Urinary bladder (tissue), 3 donors: ENCODE measurements at regions not wholly inside any gene's neighbourhood (a gene's known extent, or its start where the extent isn't known, plus 50 kb on each side); places are given as distances from the start of the nearest gene placed in this dataset.
A peak's percentile ranks its signal among the peaks of the same experiment; 100 is the strongest.
"Not testable (repeated sequence)": the region's sequence is repeated elsewhere in the genome, so short reads cannot be mapped to it uniquely, and the experiment has no call there.

Experiments used
- DNase-seq: peaks from one replicate; pipeline ENCODE4 v3.0.0-alpha.2; 2015; ENCODE audit errors: extremely low spot score
- H3K27ac ChIP-seq: one replicate; pipeline ENCODE4 v1.5.1; 2013; ENCODE audit warnings: low read depth, mild to moderate bottlenecking, moderate library complexity
- H3K36me3 ChIP-seq: one replicate; pipeline ENCODE4 v1.6.1; 2013; ENCODE audit warnings: mild to moderate bottlenecking, moderate library complexity; ENCODE audit not compliant: insufficient read depth
- H3K4me1 ChIP-seq: one replicate; pipeline ENCODE4 v1.6.1; 2013; ENCODE audit warnings: mild to moderate bottlenecking, moderate library complexity; ENCODE audit not compliant: insufficient read depth
- H3K4me3 ChIP-seq: one replicate; pipeline ENCODE4 v1.5.1; 2013; ENCODE audit warnings: low read depth, low read length
- WGBS: extraction: QIAGEN DNeasy Blood & Tissue Kit; methylation state at CpG from one replicate; pipeline ENCODE4 v1.1.7; 2013; 5-methylcytosine and 5-hydroxymethylcytosine counted together
- donor health status: healthy with polysubstance abuse.
- donor health status: healthy.

- Histone ChIP-seq H3K4me3 (no peak overlapping the region), H3K36me3 (no peaks in the 10 kb centered on the region), H3K27ac (no peak overlapping the region), H3K4me1 (no peaks in the 10 kb centered on the region)
- DNase-seq, result no peak
- 28% methylated on average over 3 of the region's 3 CpGs for WGBS
These were observed 388.4 kb upstream of the AMELY start for GRCh38 chrY:7299960-7300359.

DNA sequence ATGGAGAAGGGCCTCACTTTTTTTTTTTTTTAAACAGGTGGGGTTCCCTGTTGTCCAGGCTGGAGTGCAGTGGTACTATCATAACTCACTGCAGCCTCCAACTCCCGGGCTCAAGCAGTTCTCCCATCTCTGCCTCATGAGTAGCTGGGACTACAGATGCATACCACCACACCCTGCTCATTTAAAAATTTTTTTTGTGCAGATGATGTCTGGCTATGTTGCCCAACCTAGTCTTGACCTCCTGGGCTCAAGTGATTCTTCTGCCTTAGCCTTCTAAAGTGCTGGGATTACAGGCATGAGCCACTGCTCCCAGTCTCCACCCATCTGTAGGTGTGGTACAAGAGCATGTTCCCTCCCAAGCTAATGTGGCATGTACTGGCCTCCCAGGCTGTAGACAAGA, 380.6 kb upstream of the AMELY start:
- DNase-seq, result no peak
- H3K4me1 ChIP-seq, result no peaks in the 10 kb centered on the region
- no peak overlapping the region for H3K27ac ChIP-seq
- no peaks in the 10 kb centered on the region for H3K36me3 ChIP-seq
- no peak overlapping the region for H3K4me3 ChIP-seq
- 75% methylated on average over 1 of the region's 1 CpG for WGBS

DNA sequence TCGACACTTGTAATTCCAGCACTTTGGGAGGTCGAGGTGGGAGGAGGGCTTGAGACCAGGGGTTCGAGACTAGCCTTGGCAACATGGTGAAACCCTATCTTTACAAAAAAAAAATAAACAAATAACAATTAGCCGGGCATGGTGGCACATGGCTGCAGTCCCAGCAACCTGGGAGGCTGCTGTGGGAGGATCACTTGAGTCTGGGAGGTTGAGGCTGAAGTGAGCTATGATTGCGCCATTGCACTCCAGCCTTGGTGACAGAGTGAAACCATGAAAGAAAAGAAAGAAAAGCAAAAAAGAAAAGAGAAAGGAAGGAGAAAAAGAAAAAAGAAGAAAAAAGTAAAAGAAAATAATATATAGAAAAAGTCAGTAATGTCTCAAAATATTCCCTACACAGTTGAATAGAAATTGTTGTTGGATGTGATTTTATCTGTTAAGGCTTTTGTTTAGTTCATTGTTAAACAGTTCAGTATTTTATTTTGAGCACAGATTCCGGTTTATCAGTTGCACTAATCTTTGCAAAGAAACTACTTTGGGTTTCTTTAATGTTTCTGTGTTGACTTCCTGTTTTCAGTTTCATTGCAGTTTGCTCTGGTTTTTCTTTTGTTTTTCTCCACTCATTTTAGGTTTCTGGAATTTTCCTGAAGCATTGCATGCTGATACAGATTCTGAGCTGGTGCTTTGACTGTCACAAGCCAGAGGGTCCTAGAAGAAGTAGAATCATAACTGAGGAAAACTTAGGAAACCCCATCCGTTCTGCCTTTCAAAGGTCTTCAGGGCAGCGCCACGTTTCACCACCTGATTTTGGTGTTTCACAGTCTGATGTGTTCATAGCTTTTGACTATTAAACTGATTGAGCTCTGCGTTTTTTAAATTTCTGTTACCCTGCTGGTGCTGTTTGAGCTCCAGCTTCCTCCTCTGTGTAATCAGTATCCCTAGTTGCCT, 378.6 kb upstream of the AMELY start:
- Histone ChIP-seq H3K4me3 (no peak overlapping the region), H3K27ac (peak overlapping the region; percentile 50), H3K4me1 (no peaks in the 10 kb centered on the region), H3K36me3 (no peaks in the 10 kb centered on the region)
- WGBS, result 45% methylated on average over 10 of the region's 10 CpGs
- DNase-seq, result no peak

DNA sequence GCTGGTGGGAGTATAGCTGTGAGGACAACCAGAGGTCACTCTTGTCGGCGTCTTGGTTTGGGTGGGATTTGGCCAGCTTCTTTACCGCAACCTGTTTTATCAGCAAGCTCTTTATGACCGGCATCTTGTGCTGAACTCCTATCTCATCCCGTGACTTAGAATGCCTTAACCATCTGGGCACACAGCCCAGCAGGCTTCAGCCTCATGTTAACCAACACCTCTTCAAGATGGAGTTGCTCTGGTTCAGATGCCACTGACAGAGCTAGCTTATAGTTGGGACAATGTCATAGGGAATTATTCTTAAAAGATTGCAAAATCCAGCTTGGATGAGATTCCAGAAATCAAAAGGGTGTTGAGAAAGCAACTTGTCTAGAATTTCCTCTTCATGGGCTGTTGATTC, 377.1 kb upstream of the AMELY start:
- H3K27ac ChIP-seq, result no peak overlapping the region
- no peak overlapping the region for H3K4me3 ChIP-seq
- 47% methylated on average over 5 of the region's 5 CpGs for WGBS
- H3K4me1 ChIP-seq, result no peaks in the 10 kb centered on the region
- no peak for DNase-seq
- H3K36me3 ChIP-seq, result no peaks in the 10 kb centered on the region

GRCh38 chrY:7287963-7288362, 376.4 kb upstream of the AMELY start:
- not testable (repeated sequence) for H3K4me3 ChIP-seq, DNase-seq, H3K36me3 ChIP-seq, H3K4me1 ChIP-seq, H3K27ac ChIP-seq
- WGBS, result 80% methylated on average over 2 of the region's 2 CpGs

GRCh38 chrY:7285388-7285787, 373.8 kb upstream of the AMELY start:
- Histone ChIP-seq H3K4me1 (no peaks in the 10 kb centered on the region), H3K4me3 (no peak overlapping the region), H3K36me3 (no peaks in the 10 kb centered on the region), H3K27ac (no peak overlapping the region)
- 81% methylated on average over 2 of the region's 2 CpGs for WGBS
- DNase-seq, result no peak

- WGBS, result 54% methylated on average over 6 of the region's 6 CpGs
- Histone ChIP-seq H3K27ac (no peak overlapping the region), H3K4me3 (no peak overlapping the region), H3K4me1 (no peaks in the 10 kb centered on the region), H3K36me3 (no peaks in the 10 kb centered on the region)
- no peak for DNase-seq
These were observed 371.4 kb upstream of the AMELY start for GRCh38 chrY:7283001-7283400.

DNA sequence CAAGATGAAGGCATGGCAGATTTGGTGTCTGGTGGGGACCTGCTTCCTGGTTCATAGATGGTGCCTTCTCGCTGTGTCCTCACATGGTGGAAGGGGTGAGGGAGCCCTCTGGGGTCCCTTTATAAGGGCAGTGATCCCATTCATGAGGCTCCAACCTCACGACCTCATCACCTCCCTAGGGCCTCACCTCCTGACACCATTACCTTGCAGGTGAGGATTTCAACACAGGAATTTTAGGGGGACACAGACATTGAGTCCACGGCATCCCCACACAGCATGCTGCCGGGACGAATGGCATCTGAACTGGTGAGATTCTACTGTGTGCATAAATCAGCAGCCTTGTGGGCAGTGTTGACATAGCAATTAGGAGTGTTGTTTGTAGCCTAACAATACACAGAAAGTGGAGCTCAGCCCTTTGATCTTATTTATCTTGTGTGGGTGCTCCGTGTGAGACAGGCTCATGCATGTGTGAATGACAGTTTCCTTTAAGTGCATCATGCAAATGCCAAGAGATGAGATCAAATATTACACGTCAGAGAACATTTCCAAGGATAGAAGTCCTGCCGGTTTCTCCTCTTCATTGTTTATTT, 368.7 kb upstream of the AMELY start:
- DNase-seq, H3K4me1 ChIP-seq, H3K36me3 ChIP-seq, H3K4me3 ChIP-seq, H3K27ac ChIP-seq: not testable (repeated sequence)
- WGBS, result 71% methylated on average over 8 of the region's 8 CpGs

DNA sequence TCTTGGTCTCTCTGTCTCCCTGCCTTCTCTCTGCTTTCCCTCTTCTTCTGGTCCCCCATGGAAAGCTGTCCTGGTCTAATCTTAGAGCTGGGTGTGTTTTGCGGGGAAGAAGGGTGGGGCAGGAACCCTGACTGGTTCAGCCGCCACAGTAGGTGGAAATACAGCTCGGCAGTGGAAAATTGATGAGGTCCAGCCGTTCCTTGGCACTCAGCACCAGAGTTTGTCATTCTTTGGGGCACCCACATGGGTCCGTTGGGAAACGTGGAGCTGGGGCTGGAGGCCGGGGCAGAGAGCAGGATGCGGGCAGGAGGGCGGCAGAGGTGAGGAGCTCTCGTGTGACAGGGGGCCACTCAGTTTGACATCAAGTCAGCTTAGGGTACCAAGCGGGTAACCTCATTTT, 364.2 kb upstream of the AMELY start:
- H3K36me3 ChIP-seq, result no peaks in the 10 kb centered on the region
- 24% methylated on average over 11 of the region's 11 CpGs for WGBS

DNA sequence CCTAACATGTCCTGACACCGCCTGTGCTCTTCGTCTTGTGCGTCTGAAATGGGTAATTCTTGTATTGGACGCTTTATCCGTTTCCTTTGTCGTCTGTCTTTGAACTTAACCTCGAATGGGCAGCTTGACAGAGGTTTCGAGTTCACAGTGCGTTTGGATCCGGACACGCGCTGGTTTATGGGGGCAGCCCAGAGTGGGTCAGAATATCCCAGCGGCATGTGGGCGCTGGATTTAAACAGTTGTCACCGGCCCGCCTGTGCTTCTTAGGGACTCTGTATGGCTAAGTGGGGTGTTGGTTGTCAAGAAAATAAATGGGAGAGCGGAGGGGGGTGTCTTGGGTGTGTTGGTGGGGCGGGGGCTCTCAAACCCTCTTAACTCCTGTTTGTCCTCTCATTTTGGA, 363.5 kb upstream of the AMELY start:
- peak overlapping the region; percentile 59 for H3K27ac ChIP-seq
- 2% methylated on average over 18 of the region's 18 CpGs for WGBS
- DNase-seq, result no peak
- H3K36me3 ChIP-seq, result no peaks in the 10 kb centered on the region
- no peaks in the 10 kb centered on the region for H3K4me1 ChIP-seq
- H3K4me3 ChIP-seq, result peak overlapping the region; percentile 86

More for the DNA sequence above, 364.2 kb upstream of the AMELY start:
- Histone ChIP-seq H3K4me3 (peak overlapping the region; percentile 86), H3K27ac (peak overlapping the region; percentile 48), H3K4me1 (no peaks in the 10 kb centered on the region)
- DNase-seq, result no peak

DNA sequence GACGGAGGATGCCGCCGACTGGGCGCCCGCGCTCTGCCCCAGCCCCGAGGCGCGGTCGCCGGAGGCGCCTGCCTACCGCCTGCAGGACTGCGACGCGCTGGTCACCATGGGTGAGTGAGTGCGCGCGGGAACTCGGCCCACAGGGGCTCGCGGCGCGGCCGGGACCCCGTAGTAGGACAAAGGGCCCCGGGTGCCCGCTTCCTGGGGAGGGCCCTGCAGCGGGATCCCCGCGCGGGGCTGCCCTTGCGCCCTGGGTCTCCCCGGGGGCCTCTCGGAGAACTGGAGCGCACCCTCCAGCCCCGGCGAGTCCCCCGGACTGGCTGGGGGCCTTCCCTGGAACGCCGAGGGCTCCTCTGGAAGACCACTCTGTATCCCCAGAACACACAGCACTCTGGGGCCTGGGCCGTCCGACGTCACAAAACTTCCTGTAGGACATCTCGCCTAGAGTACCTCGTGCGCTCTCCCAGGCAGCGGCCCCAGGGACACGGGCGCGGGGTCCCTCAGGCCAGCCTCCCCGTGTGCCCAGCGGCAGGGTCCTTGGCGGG, 362.9 kb upstream of the AMELY start:
- Histone ChIP-seq H3K4me3 (peak overlapping the region; percentile 86), H3K36me3 (no peaks in the 10 kb centered on the region), H3K27ac (peak overlapping the region; percentile 60), H3K4me1 (no peaks in the 10 kb centered on the region)
- WGBS, result under 1% methylated on average over 54 of the region's 54 CpGs
- DNase-seq, result no peak

DNA sequence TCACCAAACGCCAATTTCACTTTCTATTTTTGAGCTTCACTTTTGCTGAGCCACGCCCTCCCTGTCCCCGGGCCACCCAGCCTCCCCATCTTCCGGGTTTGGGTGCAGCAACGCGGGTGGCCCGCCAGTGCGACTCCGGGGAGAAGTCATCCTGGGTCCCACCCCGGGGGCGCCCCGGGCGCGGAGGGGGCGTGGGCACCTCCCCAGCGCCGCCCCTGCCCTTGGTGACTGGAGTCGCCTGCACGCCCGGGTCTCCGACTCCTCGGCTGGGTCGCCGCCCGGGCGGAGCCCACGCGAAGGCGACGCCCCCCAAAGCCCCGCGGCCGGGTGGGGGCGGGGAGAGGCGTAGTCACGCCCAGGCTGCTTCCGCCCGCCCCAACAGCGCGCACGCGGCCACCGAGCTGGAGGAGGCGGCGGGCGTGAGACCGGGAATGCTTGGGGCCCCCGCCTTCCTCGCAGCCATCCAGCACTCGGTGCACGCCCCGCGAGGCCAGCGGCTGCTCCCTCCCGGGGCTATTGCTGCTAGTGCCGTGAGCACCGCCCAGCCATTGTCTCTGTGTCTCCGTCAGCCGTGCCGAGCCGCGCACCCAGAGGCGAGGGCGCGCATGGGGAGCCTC, 362.1 kb upstream of the AMELY start:
- peak; percentile 46 for DNase-seq
- Histone ChIP-seq H3K4me3 (peak overlapping the region; percentile 86), H3K4me1 (no peaks in the 10 kb centered on the region), H3K36me3 (no peaks in the 10 kb centered on the region), H3K27ac (peak overlapping the region; percentile 67)
- under 1% methylated on average over 57 of the region's 65 CpGs for WGBS

GRCh38 chrY:7272556-7273195, 361.1 kb upstream of the AMELY start:
- H3K4me1 ChIP-seq, result no peaks in the 10 kb centered on the region
- H3K36me3 ChIP-seq, result no peaks in the 10 kb centered on the region
- DNase-seq, result no peak
- H3K4me3 ChIP-seq, result peak overlapping the region; percentile 86
- no peak overlapping the region for H3K27ac ChIP-seq
- 4% methylated on average over 24 of the region's 24 CpGs for WGBS
